Middle frontal gyrus (tissue), 1 donor: ENCODE measurements at regions not wholly inside any gene's neighbourhood (a gene's known extent, or its start where the extent isn't known, plus 50 kb on each side); places are given as distances from the start of the nearest gene placed in this dataset.

Experiments used
- DNase-seq: peaks from one replicate; pipeline ENCODE4 v3.0.0-alpha.2; 2015; ENCODE audit warnings: low spot score; ENCODE audit errors: extremely low spot score

GRCh38 chr1:38296047-38296446, 249.5 kb upstream of the POU3F1 start:
- DNase-seq = no peak

GRCh38 chr1:38293567-38293966, 247.0 kb upstream of the POU3F1 start:
- no peak for DNase-seq

- no peak for DNase-seq
Measured at GRCh38 chr1:38292969-38293368, 246.4 kb upstream of the POU3F1 start.

- no peak for DNase-seq
Measured at GRCh38 chr1:38291906-38292521, 245.4 kb upstream of the POU3F1 start.

- no peak for DNase-seq
Measured at GRCh38 chr1:38291336-38291735, 244.7 kb upstream of the POU3F1 start.

GRCh38 chr1:38289034-38289433, 242.4 kb upstream of the POU3F1 start:
- no peak for DNase-seq

- DNase-seq = no peak
Measured at GRCh38 chr1:38287547-38287946, 241.0 kb upstream of the POU3F1 start.

GRCh38 chr1:38287036-38287435, 240.4 kb upstream of the POU3F1 start:
- DNase-seq = no peak

GRCh38 chr1:38285807-38286530, 239.4 kb upstream of the POU3F1 start:
- DNase-seq = no peak

GRCh38 chr1:38284953-38285352, 238.4 kb upstream of the POU3F1 start:
- no peak for DNase-seq

- DNase-seq = no peak
Measured at GRCh38 chr1:38283696-38284470, 237.3 kb upstream of the POU3F1 start.

- DNase-seq = no peak
Measured at GRCh38 chr1:38279148-38279547, 232.6 kb upstream of the POU3F1 start.

- no peak for DNase-seq
Measured at GRCh38 chr1:38277646-38278045, 231.1 kb upstream of the POU3F1 start.

- DNase-seq = no peak
Measured at GRCh38 chr1:38275960-38276359, 229.4 kb upstream of the POU3F1 start.

GRCh38 chr1:38274974-38275373, 228.4 kb upstream of the POU3F1 start:
- no peak for DNase-seq

- DNase-seq = no peak
Measured at GRCh38 chr1:38273196-38273804, 226.7 kb upstream of the POU3F1 start.

GRCh38 chr1:38272515-38272914, 225.9 kb upstream of the POU3F1 start:
- DNase-seq = no peak

- DNase-seq = no peak
Measured at GRCh38 chr1:38270849-38271633, 224.4 kb upstream of the POU3F1 start.

GRCh38 chr1:38269923-38270848, 223.6 kb upstream of the POU3F1 start:
- no peak for DNase-seq

- no peak for DNase-seq
Measured at GRCh38 chr1:38268226-38268625, 221.6 kb upstream of the POU3F1 start.
